GM23338 (cell line): ENCODE measurements at regions not wholly inside any gene's neighbourhood (a gene's known extent, or its start where the extent isn't known, plus 50 kb on each side); places are given as distances from the start of the nearest gene placed in this dataset.

Experiments
- ATAC-seq: fragments of 200-7000 bp; cut with Tn5 transposase; 3 replicates; pipeline ENCODE4 v1.9.1; 2020
- DNase-seq: peaks from one replicate; pipeline ENCODE4 v3.0.0-alpha.2; 2015; ENCODE audit warnings: low spot score
- H2AFZ ChIP-seq: fragments of 200-600 bp; sonication (generic); 2 replicates; pipeline ENCODE4 v1.8.0; 2016; ENCODE audit warnings: antibody characterized with exemption, mild to moderate bottlenecking, moderate library complexity
- H3F3A ChIP-seq: fragments of 200-600 bp; sonication (generic); replicated peaks from 2 replicates; pipeline ENCODE4 v1.8.0; 2017; ENCODE audit warnings: antibody characterized with exemption, mixed run types, low read depth
- H3K27ac ChIP-seq: fragments of 200-600 bp; sonication (generic); 2 replicates; pipeline ENCODE4 v1.6.1; 2016; ENCODE audit warnings: low read depth
- H3K27me3 ChIP-seq: fragments of 200-600 bp; sonication (generic); 2 replicates; pipeline ENCODE4 v1.8.0; 2016; ENCODE audit warnings: mild to moderate bottlenecking, mixed run types, moderate library complexity; ENCODE audit not compliant: insufficient read depth
- H3K36me3 ChIP-seq: fragments of 200-600 bp; sonication (generic); 2 replicates; pipeline ENCODE4 v1.8.0; 2016; ENCODE audit warnings: mild to moderate bottlenecking; ENCODE audit not compliant: insufficient read depth
- H3K4me1 ChIP-seq: fragments of 200-600 bp; sonication (generic); 2 replicates; pipeline ENCODE4 v1.8.0; 2016; ENCODE audit warnings: mild to moderate bottlenecking, moderate library complexity; ENCODE audit not compliant: insufficient read depth
- H3K4me2 ChIP-seq: fragments of 200-600 bp; sonication (generic); 2 replicates; pipeline ENCODE4 v1.7.1; 2017; ENCODE audit warnings: mixed run types
- H3K4me3 ChIP-seq: fragments of 200-600 bp; sonication (generic); 2 replicates; pipeline ENCODE4 v1.6.1; 2016; ENCODE audit warnings: mixed run types
- H3K79me2 ChIP-seq: fragments of 200-600 bp; sonication (generic); replicated peaks from 2 replicates; pipeline ENCODE4 v1.8.0; 2017; ENCODE audit warnings: mild to moderate bottlenecking; ENCODE audit not compliant: insufficient read depth
- H3K9me2 ChIP-seq: fragments of 200-600 bp; sonication (generic); 2 replicates; pipeline ENCODE4 v1.8.0; 2017; ENCODE audit not compliant: insufficient read depth
- H4K20me1 ChIP-seq: fragments of 200-600 bp; sonication (generic); replicated peaks from 2 replicates; pipeline ENCODE4 v1.8.0; 2017; ENCODE audit warnings: mild to moderate bottlenecking; ENCODE audit not compliant: insufficient read depth
- H3K27ac Mint-ChIP-seq: 2 replicates; pipeline ENCODE4 v1.8.0; 2020; ENCODE audit warnings: inconsistent platforms, mild to moderate bottlenecking, moderate library complexity, mixed read lengths
- H3K27me3 Mint-ChIP-seq: 3 replicates; pipeline ENCODE4 v1.8.0; 2022; ENCODE audit warnings: low read depth, mild to moderate bottlenecking, moderate library complexity, mixed read lengths, inconsistent platforms; ENCODE audit not compliant: insufficient read depth, poor library complexity
- H3K36me3 Mint-ChIP-seq: 3 replicates; pipeline ENCODE4 v1.8.0; 2021; ENCODE audit warnings: low read depth, mild to moderate bottlenecking, inconsistent platforms, moderate library complexity, mixed read lengths
- H3K4me1 Mint-ChIP-seq: 3 replicates; pipeline ENCODE4 v1.8.0; 2020; ENCODE audit warnings: mild to moderate bottlenecking, inconsistent platforms, mixed read lengths
- H3K4me3 Mint-ChIP-seq: 3 replicates; pipeline ENCODE4 v1.8.0; 2021; ENCODE audit warnings: moderate library complexity, mild to moderate bottlenecking, inconsistent platforms, mixed read lengths
- H3K9me3 Mint-ChIP-seq: 3 replicates; pipeline ENCODE4 v1.8.0; 2020; ENCODE audit warnings: moderate library complexity, mild to moderate bottlenecking, inconsistent platforms, mixed read lengths
- EZH2 ChIP-seq: fragments of 200-600 bp; sonication (generic); IDR thresholded peaks from one replicate; pipeline ENCODE4 v1.8.0; 2017; ENCODE audit warnings: antibody characterized with exemption, mild to moderate bottlenecking, low read depth; ENCODE audit not compliant: unreplicated experiment
- ZNF331 ChIP-seq: fragments of 250-450 bp; sonication (Bioruptor Pico); IDR thresholded peaks from 2 replicates; pipeline ENCODE4 v1.5.0; 2020; ENCODE audit warnings: low read depth, mild to moderate bottlenecking, moderate library complexity
- ZNF462 ChIP-seq: fragments of 250-450 bp; sonication (Bioruptor Pico); IDR thresholded peaks from 2 replicates; pipeline ENCODE4 v1.5.0; 2020; ENCODE audit warnings: mild to moderate bottlenecking, moderate library complexity

- H3K27me3 Mint-ChIP-seq: peaks cover 5% of the 10 kb centered on the region
Measured at GRCh38 chr6:44538131-44538806, 150.8 kb downstream of the CDC5L start.

More at GRCh38 chr6:44538131-44538806, 150.8 kb downstream of the CDC5L start:
- Histone ChIP-seq H3K79me2 (no peaks in the 10 kb centered on the region), H3F3A (0 out of 2 replicates have a peak, but pooled peaks cover 3% of the 10 kb centered on the region), H3K27me3 (no peaks in the 10 kb centered on the region), H3K36me3 (no peaks in the 10 kb centered on the region; the same call in 1 of the 2 replicates), H3K27ac (no peak overlapping the region), H4K20me1 (no peaks in the 10 kb centered on the region), H2AFZ (no peak overlapping the region), H3K9me2 (peaks cover 22% of the 10 kb centered on the region), H3K4me3 (no peak overlapping the region), H3K4me1 (peaks cover 17% of the 10 kb centered on the region; the same call in 1 of the 2 replicates), H3K4me2 (no peak overlapping the region)
- H3K9me3 Mint-ChIP-seq: peaks cover 14% of the 10 kb centered on the region
- TF ChIP-seq ZNF462 (CRISPR knock-in tag): no peak
- TF ChIP-seq EZH2: no peak
- no peak for TF ChIP-seq ZNF331
- no peak overlapping the region for H3K4me3 Mint-ChIP-seq
- H3K27ac Mint-ChIP-seq: no peak overlapping the region
- no peak for DNase-seq
- no peak for ATAC-seq
- H3K36me3 Mint-ChIP-seq: peaks cover 10% of the 10 kb centered on the region; the same call in 2 of the 3 replicates
- H3K4me1 Mint-ChIP-seq: peaks cover 20% of the 10 kb centered on the region
